ENCODE measurements at regions not wholly inside any gene's neighbourhood (a gene's known extent, or its start where the extent isn't known, plus 50 kb on each side); places are given as distances from the start of the nearest gene placed in this dataset.

DNA sequence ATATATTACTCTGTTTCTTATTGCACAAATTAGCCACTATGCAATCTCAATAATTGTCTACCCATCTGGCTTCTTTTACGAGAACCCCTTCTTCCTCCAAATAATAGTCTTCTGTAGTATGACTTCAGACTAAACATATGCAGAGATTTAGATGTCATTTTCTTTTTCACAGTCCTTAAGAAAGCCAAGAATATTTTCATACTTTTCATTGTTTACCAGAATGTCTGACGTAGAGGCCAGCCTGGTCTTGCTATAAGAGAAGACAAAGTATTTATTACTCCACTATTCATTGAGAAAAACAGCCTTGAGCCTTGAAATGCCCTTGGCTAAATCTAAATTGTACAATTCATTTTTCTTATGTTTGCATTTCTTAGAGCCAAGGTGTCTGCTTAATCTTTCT, 714.9 kb upstream of the CXADR start:
- in situ Hi-C loops (cut with HindIII; ENCODE audit: low pct_ligation_motif_present, low sequenced_read_pairs): no loop called here
- no peak for DNase-seq
- TF ChIP-seq, protein P1, sequence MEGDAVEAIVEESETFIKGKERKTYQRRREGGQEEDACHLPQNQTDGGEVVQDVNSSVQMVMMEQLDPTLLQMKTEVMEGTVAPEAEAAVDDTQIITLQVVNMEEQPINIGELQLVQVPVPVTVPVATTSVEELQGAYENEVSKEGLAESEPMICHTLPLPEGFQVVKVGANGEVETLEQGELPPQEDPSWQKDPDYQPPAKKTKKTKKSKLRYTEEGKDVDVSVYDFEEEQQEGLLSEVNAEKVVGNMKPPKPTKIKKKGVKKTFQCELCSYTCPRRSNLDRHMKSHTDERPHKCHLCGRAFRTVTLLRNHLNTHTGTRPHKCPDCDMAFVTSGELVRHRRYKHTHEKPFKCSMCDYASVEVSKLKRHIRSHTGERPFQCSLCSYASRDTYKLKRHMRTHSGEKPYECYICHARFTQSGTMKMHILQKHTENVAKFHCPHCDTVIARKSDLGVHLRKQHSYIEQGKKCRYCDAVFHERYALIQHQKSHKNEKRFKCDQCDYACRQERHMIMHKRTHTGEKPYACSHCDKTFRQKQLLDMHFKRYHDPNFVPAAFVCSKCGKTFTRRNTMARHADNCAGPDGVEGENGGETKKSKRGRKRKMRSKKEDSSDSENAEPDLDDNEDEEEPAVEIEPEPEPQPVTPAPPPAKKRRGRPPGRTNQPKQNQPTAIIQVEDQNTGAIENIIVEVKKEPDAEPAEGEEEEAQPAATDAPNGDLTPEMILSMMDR (IDR thresholded peaks at IDR 0.05; ENCODE audit: low read depth, low read length, missing control alignments): no peak

DNA sequence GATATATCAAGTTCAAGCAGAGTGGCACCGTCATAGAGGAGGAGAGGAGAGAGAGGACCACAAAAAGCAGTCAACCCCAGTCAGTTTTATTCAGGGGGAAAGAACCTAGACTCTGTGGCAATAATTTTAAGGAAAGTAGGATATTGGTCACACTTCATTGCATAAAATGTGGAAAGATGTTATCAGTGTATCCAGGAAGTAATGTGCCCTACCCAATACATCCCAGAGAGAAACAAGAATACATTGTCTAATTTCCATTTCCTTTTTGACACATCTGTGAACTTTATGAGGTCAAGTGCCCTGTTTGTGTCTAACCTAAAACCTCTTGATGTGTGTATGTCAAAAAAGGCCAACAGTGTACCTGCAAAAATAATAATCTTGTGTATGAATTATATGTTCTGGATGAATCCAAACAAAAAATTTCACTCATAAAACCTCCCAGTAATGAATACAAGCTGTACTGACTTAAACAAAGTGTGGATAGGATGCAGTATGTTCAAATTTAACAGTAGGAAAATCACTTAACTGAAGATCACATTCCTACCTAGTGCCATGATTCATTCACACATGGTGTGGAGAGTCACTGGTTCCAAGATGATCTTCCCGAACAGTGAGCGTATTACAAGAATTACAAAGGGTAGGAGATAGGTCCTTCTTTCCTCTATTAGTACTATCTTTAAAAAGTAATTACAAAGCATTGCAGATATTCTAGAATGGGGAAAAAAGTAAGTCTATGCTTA, 712.1 kb upstream of the CXADR start:
- in situ Hi-C loops (cut with HindIII; ENCODE audit: low pct_ligation_motif_present, low sequenced_read_pairs): no loop called here
- no peak for DNase-seq
- Histone ChIP-seq H3K27me3 (replicated peaks) (no peaks in the 10 kb centered on the region), H3K27ac (no peak overlapping the region), H3K36me3 (replicated peaks) (no peaks in the 10 kb centered on the region), H3K4me3 (ENCODE audit: low read depth, low read length) (no peak overlapping the region)
- TF ChIP-seq, protein P1 (IDR thresholded peaks at IDR 0.05; ENCODE audit: low read depth, low read length, missing control alignments): no peak

More for the DNA sequence above, 714.9 kb upstream of the CXADR start:
- Histone ChIP-seq H3K27me3 (replicated peaks) (no peaks in the 10 kb centered on the region), H3K27ac (no peak overlapping the region), H3K36me3 (replicated peaks) (no peaks in the 10 kb centered on the region), H3K4me3 (ENCODE audit: low read depth, low read length) (no peak overlapping the region)

DNA sequence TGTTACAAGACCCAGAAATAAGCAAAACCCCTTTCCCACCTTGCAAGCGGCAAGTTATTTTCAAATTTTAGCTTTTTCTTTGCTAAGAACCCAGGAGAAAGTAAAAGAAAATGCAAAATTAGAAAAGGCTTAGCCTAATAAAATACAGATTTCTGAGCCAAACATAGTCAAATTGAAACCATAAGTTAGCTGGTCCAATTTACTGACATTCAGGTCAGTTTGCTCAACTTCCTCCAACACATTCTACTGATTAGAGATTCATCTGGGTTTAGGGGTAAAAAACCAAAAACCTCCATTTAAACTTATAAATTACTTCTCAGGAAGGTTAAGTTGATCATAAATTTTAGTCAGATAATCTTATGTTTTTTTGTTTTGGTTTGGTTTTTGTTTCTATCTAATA, 701.8 kb upstream of the CXADR start:
- no peak for DNase-seq
- no peak overlapping the region for H3K4me3 ChIP-seq (ENCODE audit: low read depth, low read length)
- in situ Hi-C loops (cut with HindIII; ENCODE audit: low pct_ligation_motif_present, low sequenced_read_pairs): no loop called here
- no peaks in the 10 kb centered on the region for H3K27me3 ChIP-seq (replicated peaks)
- no peaks in the 10 kb centered on the region for H3K36me3 ChIP-seq (replicated peaks)
- no peak overlapping the region for H3K27ac ChIP-seq
- TF ChIP-seq, protein P1 (IDR thresholded peaks at IDR 0.05; ENCODE audit: low read depth, low read length, missing control alignments): no peak

DNA sequence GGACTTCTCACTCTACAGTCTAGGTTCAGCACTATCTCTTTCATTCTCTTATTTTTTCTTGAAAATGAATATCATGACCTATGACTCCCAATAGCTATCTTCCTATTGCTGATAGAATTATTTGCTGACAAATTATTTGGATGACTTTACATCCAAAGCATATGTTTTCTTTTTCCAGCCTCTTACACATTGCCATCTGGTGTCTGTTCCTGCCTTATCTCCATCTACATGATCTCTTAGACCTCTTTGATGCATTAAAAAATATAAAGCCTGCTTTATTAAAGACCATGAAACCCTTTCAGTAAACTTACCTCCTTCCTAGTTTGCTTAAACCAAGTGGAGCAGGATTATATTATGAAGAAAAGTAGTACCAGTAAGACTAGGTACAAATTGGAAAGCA, 700.9 kb upstream of the CXADR start:
- in situ Hi-C loops (cut with HindIII; ENCODE audit: low pct_ligation_motif_present, low sequenced_read_pairs): no loop called here
- no peak overlapping the region for H3K4me3 ChIP-seq (ENCODE audit: low read depth, low read length)
- no peak for DNase-seq
- H3K27me3 ChIP-seq (replicated peaks): no peaks in the 10 kb centered on the region
- no peak overlapping the region for H3K27ac ChIP-seq
- no peaks in the 10 kb centered on the region for H3K36me3 ChIP-seq (replicated peaks)
- TF ChIP-seq, protein P1 (IDR thresholded peaks at IDR 0.05; ENCODE audit: low read depth, low read length, missing control alignments): no peak

DNA sequence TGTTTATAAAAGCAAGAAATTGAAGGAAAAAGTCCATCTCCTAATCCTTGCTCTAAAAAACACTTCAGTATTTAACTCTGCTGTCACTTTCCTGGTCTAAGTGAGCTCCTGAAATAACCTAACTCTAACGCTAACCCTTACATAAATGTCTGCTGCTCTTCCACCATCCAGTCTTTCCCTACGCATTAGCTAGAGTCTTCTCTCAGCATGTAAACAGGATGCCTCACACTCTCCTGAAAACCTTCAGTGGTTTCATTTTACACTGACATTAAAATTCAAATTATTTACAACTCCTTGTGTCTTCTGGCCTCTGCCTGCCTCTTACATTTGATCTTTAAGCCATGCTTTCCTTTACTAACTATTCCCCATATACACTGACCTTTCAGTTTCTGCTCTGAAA, 697.6 kb upstream of the CXADR start:
- Histone ChIP-seq H3K27me3 (replicated peaks) (no peaks in the 10 kb centered on the region), H3K36me3 (replicated peaks) (no peaks in the 10 kb centered on the region), H3K4me3 (ENCODE audit: low read depth, low read length) (no peak overlapping the region), H3K27ac (no peak overlapping the region)
- in situ Hi-C loops (cut with HindIII; ENCODE audit: low pct_ligation_motif_present, low sequenced_read_pairs): no loop called here
- DNase-seq: no peak
- TF ChIP-seq, protein P1 (IDR thresholded peaks at IDR 0.05; ENCODE audit: low read depth, low read length, missing control alignments): no peak

DNA sequence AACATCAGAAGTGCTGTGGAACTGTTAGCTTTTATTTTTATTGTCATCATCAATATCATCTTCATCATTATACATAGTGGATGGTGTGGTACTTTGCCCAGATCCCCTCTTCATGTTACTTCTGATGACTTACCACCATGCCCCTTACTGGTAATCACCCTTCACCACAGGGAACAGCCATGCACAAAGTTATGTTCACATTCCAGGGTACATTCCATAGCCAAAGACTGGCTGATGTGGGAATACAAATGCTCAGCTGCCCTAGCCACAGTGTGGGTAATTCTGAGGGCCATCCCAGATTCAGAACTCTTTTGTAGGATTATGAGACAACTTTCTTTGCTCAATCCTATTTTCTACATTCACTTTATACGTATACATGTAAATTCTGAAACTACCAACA, 691.3 kb upstream of the CXADR start:
- H3K27me3 ChIP-seq (replicated peaks): no peaks in the 10 kb centered on the region
- peak; percentile 15 for DNase-seq
- TF ChIP-seq, protein P1 (IDR thresholded peaks at IDR 0.05; ENCODE audit: low read depth, low read length, missing control alignments): no peak
- H3K27ac ChIP-seq: no peak overlapping the region
- no peak overlapping the region for H3K4me3 ChIP-seq (ENCODE audit: low read depth, low read length)
- in situ Hi-C loops (cut with HindIII; ENCODE audit: low pct_ligation_motif_present, low sequenced_read_pairs): no loop called here
- no peaks in the 10 kb centered on the region for H3K36me3 ChIP-seq (replicated peaks)
